ENCODE measurements at regions not wholly inside any gene's neighbourhood (a gene's known extent, or its start where the extent isn't known, plus 50 kb on each side); places are given as distances from the start of the nearest gene placed in this dataset.

DNA sequence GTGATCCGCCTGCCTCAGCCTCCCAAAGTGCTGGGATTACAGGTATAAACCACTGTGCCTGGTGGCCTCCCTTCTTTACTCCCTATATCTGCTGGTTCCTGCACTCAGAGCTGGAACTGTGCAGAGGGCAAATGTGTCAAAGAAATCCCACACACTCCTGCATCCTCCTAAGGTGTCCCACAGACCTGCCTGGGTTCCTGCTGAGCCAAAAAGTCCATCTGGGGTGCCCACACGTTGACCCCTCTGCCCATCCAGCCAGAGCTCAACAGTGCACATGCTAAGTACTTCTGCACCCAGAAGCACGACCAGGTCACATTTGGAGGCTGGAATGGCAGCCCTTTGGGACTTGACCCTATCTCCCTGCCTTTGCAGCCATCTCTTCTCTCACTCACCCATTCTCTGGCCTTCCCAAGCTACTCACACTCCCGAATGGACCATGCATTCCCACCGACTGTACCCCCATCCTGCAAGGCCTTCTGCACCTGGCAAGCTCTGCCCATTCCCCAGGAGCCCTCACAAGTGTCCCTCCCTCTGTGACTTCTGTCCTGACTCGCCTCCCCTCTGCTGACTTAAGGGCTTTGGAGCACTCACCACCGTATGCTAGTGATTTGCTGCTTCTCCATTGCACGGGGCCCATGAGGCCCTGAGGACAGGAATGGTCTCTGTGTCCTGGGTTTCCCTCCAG is 152.1 kb downstream of the KCTD15 start:
- no peak for DNase-seq (ENCODE audit: low read depth)

DNA sequence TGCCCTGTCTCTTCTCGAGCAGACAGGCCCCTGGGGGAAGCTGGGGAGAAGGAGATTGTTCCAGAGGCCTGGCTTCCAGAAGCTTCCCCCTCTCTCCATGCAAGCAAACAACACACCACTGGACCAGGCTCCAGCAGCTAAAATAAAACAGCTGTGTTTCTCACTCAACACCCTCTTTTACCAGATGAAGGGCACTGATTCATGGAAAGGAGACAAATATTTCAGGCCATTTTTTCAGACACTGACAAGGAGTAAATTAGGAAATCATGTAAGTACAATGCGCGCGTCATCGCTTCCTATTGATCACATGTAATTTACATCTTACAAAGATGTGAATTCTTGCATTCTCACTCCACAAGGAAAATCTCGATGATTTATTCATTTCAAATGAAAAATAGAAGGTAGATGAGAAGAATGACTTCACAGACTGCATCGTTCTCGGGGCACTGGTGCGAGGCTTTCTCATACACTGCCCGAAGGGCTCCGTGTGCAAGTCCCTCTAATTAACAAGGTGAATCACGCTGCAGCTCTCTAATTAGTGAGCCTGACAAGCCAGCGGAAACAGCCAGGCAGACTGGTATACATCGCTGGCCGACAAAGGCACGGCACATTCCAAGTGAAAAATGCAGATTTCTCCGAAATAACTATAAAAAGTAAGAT is 153.6 kb downstream of the KCTD15 start:
- no peak for DNase-seq (ENCODE audit: low read depth)

DNA sequence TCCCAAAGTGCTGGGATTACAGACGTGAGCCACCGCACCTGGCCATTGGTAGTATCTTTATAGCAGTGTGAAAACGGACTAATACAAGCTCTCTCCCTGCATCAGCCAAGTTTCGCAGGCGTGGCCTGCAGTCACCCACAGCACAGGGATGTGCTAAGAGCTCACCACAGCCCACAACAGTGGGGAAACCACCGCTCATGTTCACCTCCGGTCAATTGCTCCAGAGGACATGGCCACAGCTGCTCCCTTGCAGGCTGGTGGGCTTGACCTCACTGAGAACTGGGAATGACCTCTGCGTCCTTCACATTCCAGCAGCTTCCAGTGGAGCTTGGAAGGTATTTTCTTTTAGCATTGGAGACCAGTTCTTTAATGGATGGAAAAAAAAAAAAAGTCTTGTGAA is 156.4 kb downstream of the KCTD15 start:
- DNase-seq (ENCODE audit: low read depth), result no peak

DNA sequence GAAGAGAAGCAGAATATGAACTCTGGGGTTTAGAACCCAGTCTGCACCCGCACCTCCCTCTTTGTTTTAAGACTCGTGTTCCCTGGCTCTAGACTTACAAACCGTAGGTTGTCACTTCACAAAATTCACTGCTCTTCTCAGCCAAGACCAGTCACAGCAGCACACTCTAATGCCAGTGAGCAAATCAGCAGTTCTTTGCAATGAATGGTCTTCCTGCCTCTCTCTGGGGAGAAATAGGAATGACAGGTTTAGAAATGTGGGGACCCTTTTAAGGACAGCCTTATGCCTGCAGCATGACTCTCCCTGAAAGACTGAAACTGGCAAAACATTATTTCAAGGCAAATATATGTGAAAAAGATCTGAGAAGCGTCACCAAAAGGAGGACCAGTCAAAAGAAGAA is 156.9 kb downstream of the KCTD15 start:
- no peak for DNase-seq (ENCODE audit: low read depth)

DNA sequence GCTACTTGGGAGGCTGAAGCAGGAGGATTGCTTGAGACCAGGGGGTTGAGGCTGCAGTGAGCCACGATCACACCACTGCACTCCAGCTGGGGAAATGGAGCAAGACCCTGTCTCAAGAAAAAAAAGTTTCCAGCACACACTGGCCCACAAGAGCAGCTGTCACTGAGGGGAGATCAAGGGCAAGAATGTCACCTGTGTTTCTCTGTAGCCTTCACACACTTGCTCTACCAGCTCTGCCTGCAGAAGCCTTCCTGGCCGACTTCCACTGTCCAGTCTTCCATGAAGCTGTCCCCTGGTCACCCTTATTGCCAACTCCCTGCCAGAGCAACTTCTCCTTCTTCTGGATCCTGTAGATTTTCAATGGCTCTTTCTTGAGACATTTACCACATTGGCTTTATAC is 158.0 kb downstream of the KCTD15 start:
- DNase-seq (ENCODE audit: low read depth), result no peak

DNA sequence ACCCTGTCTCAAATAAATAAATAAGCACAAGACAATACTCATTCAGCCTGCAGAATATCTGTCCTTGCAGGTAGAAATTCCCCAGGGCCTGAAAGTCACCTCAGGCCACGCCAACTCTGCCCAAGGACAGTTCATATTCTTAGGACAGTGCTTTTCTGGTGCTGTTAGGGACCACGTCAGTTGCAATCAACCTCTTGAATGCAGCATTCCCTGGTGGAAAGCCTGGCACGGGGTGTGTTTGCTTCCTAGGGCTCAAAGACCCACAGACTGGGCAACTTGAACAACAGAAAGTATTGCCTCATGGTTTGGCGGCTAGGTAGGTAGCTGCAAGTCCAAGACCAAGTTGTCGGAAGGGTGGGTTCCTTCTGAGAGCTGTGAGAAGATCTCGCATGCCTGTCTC is 160.3 kb downstream of the KCTD15 start:
- no peak for DNase-seq (ENCODE audit: low read depth)

DNA sequence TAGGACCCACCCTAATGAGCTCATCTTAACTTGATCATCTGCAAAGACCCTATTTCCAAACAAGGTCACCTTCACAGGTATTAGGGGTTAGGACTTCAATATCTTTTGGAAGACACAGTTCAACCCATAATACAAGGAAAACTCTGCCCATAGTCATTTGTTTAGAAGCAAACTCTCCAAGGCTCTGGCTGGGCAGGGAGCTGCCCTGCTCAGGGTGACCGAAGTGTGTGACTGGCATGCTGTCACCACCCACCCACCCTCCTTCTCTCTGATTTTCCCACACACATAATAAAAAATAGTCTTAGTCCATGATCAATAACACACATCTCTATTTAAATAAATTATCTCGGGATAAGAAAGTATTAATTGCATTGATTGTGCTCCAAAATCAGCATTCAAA is 161.1 kb downstream of the KCTD15 start:
- no peak for DNase-seq (ENCODE audit: low read depth)

DNA sequence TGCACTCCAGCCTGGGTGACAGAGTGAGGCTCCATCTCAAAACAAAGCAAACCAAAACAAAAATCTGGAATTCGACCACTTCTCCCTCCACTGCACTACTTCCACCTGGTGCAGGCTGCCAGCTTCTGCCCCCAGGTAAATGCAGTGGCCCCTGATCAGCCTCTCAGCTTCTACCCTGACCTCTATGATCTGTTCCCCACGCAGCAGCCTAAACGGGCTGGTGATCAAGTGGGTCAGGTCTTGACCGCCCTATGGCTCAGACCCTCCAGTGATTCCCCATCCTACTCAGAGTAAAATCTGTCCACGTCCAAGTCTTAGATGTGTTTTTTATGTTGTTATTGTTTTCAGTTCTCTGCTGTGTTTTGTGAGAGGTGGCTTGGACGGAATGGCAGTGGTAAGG is 163.9 kb downstream of the KCTD15 start:
- no peak for DNase-seq (ENCODE audit: low read depth)

DNA sequence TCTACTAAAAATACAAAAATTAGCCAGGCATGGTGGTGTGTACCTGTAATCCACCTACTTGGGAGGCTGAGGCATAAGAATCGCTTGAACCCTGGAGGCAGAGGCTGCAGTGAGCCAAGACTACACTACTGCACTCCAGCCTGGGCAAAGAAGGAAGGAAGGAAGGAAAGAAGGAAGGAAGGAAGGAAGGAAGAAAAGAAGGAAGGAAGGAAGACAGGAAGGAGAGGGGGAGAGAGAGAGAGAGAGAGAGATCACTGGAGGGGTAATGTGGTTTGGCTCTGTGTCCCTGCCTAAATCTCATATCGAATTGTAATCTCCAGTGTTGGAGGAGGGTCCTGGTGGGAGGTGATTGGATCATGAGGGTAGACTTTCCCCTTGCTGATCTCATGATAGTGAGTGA is 165.5 kb downstream of the KCTD15 start:
- no peak for DNase-seq (ENCODE audit: low read depth)

DNA sequence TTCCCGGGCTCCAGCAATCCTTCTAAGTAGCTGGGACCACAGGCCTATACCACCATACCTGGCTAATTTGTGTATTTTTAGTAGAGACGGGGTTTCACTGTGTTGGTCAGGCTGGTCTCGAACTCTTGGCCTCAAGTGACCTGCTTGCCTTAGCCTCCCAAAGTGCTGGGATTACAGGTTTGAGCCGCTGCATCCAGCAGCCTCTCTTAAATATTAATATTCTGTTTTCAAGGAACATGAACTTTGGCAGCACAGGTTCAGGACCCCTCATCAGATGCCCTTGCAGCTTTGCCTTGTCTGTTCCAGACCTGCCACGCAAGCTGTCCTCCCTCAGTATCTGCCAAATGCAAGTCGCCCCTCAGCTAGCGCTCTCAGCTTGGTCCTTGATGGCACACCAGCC is 166.8 kb downstream of the KCTD15 start:
- DNase-seq (ENCODE audit: low read depth), result no peak

DNA sequence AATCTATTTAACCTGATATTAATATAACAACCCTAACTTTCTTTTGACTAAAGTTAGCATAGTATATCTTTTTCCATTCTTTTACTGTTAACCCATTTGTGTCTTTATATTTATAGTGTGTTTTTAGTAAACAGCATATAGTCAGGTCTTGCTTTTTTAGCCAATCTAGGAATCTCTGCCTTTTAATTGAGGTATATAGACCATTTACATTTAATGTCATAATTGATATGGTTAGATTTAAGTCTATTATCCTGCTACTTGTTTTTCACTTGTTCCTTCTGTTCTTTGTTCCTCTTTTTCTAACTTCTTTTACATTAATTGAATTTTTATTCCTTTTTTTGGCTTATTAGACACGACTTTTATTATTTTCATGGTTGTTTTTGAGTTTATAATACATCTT is 174.4 kb downstream of the KCTD15 start:
- DNase-seq (ENCODE audit: low read depth), result no peak

DNA sequence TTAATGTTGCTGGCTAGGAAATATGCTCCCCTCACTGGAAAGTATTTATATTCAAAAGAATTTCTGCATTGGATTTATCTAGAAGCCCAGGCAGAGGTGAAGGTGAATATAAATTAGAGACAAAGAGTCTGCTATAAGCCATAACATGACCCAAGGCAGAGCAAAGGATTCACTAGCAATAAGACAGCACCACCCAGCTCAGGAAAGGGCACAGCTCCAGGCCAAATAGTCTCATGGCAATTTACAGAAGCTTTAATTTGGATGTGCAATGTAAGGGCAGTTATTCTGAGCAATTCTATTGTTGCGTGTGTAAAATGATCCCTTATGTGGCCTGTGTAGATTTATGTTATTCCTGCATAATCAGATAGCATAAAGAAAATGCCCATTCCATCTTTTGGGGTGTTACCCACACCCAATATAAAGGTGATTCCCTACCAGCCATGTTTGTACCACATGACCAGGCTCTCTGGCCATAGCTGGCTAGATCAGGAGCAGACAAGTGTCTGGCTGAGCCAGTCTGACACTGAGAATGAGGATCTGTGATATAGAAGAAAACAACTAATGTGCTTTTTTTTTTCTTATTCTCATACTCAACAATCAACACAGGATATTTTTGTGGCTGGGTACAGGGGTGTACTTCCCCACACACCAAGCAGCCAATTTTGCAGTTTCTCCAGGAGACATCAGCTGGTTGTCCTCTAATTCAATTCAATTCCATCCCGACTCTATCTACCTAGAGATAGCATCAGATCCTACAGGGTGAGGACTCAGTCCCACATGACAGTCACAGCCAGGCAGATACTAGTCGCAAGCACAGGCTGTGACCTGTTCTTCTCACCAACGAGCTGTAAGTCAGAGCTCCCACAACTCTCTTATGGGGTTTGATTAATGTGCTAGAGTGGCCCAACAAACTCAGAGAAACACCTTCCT is 181.4 kb downstream of the KCTD15 start:
- DNase-seq (ENCODE audit: low read depth), result no peak

DNA sequence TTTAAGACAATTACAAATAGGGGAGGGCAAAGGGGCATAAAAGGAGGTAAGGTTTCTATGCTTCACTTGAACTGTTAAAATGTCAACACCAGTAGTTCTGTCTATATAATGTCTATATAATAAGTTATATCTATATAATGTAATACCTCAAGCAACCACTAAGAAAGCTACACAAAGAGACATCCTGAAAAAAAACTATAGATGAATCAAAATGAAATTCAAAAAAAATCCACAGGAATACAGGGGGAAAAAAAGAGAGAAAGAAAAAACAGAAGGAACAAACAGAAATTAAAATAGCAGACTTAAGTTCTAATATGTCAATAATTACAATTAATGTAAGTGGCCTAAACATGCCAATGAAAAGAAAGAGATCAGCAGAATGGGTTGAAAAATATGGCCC is 186.0 kb downstream of the KCTD15 start:
- no peak for DNase-seq (ENCODE audit: low read depth)

DNA sequence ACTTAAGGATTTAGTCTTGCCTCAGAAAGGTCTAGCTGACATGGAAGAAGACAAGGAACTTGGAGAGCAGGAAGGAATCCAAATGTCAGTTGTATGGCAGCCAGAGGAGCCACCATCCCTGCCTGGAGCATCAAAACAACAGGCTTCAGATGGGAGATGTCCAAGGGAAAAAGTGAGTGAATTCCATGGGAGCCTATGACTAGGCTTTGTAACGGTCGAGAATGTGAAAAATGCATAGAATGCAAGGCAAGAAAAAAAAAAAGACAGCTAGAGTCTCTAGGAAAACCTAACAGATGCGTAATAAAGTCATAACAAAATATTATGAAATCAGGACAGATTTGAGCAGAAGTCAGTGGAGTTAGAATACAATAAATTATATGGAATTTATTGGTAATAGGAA is 183.7 kb upstream of the LSM14A start:
- peak; percentile 3 for DNase-seq (ENCODE audit: low read depth)

DNA sequence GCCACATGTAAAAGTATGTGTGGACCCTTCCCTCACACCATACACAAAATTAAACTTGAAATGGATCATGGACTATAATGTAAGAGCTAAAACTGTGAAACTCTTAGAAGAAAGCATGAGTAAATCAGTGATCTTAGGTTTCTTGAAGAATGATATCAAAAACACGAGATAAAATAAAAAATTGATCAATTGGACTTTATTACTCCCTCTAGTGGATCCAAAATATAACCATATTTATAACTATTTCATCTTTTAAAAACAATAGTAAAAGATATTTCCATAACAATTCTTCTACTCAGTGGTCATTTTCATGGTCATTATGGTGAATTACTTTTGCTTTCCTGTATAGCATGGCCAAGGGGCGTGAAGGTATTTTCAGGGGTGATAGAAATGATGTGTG is 174.6 kb upstream of the LSM14A start:
- DNase-seq (ENCODE audit: low read depth), result peak; percentile 10

DNA sequence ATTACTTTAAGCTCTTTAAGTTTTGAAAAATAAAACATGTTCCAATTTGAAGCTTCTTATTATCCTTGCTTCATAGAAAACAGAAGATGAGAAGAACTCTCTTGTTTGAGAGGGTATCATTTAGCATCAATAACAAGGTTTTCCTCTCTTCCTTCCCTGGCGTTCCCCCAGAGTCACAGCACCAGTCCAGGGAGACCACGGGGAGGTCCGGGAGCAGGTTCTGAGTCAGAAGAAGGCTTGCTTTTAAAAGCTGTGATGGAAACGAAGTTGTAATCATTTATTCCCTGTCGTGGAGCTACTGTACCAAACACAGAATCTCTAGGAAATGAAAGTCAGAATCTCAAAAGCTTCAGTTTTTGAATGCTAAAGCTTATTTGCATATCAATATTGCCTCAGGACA is 174.0 kb upstream of the LSM14A start:
- DNase-seq (ENCODE audit: low read depth), result peak; percentile 20

DNA sequence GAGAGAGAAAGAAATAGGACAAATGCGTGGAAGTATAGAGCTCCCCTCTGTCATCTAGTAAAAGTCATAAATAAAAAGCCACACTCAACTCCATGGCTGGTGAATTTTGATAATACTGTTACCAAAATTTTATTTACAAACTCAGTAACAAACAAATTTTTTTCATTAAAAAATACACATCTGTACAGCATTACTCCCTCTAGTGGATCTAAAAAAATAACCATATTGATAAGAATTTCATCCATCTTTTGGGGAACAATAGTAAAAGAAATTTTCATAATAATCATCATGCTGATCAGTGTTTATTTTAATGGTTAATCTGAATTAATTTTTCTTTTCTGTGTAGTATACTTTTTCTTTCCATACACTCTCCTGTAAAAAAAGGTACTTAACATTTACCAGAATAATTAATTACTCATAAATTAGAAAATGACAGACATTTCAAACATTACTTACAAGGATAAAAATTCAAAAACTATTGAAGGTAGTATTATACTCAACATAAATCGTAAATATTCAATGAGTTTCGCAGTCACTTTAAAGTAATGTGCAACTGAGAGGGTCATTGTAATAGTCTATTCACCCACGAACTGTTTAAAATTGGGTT is 173.5 kb upstream of the LSM14A start:
- DNase-seq (ENCODE audit: low read depth), result peak; percentile 42

DNA sequence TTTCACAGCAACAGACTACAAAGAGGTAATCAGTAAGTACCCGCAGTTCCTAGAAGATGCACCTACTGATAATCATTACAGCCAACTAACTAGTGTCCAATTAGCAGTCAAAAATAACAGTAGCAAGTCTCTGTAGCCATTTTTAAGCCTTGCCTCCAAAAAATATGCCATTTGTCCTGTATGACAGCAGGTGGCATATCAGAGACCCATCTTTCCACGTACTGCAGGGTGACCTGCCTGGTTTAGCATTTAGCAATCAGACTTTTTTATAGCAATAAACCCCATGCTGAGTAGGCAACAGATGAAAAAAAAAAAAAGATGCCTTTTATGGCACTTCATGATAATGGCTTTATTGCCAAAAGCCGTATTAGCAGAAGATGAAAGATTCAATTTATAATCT is 155.3 kb upstream of the LSM14A start:
- peak; percentile 6 for DNase-seq (ENCODE audit: low read depth)

DNA sequence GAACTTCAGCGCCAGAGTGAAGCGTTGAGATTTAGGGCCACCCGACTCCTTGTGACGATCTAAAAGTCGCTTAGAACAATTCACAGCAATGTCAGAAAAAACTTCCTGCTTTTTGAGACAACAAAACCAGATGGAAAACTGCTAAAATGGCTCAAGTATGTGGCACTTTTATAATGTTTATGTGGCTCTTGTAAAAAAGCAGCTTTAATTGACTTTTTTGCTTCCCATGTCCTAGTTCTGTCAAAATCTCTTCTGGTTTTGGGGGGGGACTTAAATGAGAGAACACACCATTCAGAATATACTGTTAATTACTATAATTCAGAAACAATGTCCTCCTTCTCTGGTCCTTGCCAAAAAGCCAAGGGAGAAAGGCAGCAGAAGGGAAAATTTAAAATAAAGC is 154.7 kb upstream of the LSM14A start:
- no peak for DNase-seq (ENCODE audit: low read depth)

DNA sequence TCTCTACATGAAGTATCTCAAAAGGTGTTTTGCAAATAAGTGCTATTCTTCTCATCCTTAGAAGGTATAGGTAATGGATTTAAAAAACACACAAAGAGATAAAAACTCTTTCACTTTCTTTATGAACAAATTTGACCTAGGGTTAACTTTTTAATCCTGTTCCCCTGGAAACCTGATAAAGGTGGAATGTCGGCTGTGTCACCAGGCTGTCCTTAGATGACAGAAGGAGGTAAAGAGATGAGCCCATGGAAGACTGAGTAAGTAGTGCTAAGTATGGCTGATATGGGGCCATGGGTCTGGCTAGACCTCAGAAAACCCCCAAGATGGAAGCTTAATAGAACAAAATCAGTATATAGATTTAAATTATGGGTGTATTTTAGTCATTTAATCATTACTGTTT is 153.8 kb upstream of the LSM14A start:
- no peak for DNase-seq (ENCODE audit: low read depth)

DNA sequence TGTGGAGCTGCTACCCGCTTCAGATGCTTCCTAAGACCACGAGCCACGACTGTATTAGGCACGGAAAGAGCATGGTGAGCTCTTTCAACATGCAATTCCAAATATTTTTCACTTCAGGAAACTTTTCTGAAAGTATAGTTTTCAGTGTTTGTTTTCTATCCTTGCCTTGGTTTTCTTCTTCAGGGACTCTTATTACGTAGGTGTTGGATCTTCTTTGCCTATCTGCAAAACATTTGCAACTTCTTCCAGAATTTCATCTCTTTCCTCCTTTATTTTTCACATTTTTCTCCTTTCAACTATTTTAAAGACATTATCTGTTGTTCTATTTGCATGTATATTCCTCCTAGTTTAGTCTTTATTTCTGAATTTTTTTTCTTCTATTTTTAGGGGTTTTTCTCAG is 148.9 kb upstream of the LSM14A start:
- DNase-seq (ENCODE audit: low read depth), result no peak

DNA sequence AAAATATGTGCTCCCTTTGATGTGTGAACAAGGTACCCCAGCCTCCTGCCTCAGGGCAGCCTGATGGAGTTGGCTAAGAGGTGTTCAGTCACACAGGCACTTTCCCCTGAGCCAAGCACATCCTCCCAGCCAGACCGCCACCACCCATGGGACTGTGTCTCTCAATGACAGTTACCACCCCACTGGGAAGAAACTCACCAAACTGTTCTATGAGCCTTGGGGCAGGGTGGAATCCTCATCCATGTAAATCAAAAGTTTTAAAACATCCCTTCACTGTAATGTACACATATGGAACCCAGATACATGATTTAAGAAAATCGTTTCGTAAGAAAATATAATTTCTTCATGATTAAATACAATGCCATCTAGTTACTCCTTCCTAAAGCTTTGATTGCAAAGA is 138.4 kb upstream of the LSM14A start:
- no peak for DNase-seq (ENCODE audit: low read depth)

Data from ELR (cell line).